ENCODE measurements at regions not wholly inside any gene's neighbourhood (a gene's known extent, or its start where the extent isn't known, plus 50 kb on each side); places are given as distances from the start of the nearest gene placed in this dataset.
A peak's percentile ranks its signal among the peaks of the same experiment; 100 is the strongest.

- H3K27ac ChIP-seq: no peak overlapping the region
- DNase-seq: no peak
- no peak for TF ChIP-seq CTCF (IDR thresholded peaks at IDR 0.05; ENCODE audit: low read depth, low read length, missing control alignments)
- no peak overlapping the region for H3K4me3 ChIP-seq (ENCODE audit: low read depth, low read length)
- in situ Hi-C loops (cut with HindIII; ENCODE audit: low pct_ligation_motif_present, low sequenced_read_pairs): no loop called here
- H3K27me3 ChIP-seq (replicated peaks): no peaks in the 10 kb centered on the region
- no peaks in the 10 kb centered on the region for H3K36me3 ChIP-seq (replicated peaks)
These were observed 1475.5 kb upstream of the TENM4 start for GRCh38 chr11:80916173-80916798.

- in situ Hi-C loops (cut with HindIII; ENCODE audit: low pct_ligation_motif_present, low sequenced_read_pairs): no loop called here
- Histone ChIP-seq H3K27ac (no peak overlapping the region), H3K27me3 (replicated peaks) (no peaks in the 10 kb centered on the region), H3K36me3 (replicated peaks) (no peaks in the 10 kb centered on the region), H3K4me3 (ENCODE audit: low read depth, low read length) (no peak overlapping the region)
- no peak for TF ChIP-seq CTCF (IDR thresholded peaks at IDR 0.05; ENCODE audit: low read depth, low read length, missing control alignments)
- DNase-seq: no peak
These were observed 1473.5 kb upstream of the TENM4 start for GRCh38 chr11:80914311-80914710.

GRCh38 chr11:80911666-80912065 is 1470.8 kb upstream of the TENM4 start:
- H3K27me3 ChIP-seq (replicated peaks): no peaks in the 10 kb centered on the region
- TF ChIP-seq CTCF (IDR thresholded peaks at IDR 0.05; ENCODE audit: low read depth, low read length, missing control alignments): no peak
- no peaks in the 10 kb centered on the region for H3K36me3 ChIP-seq (replicated peaks)
- in situ Hi-C loops (cut with HindIII; ENCODE audit: low pct_ligation_motif_present, low sequenced_read_pairs): no loop called here
- no peak overlapping the region for H3K27ac ChIP-seq
- H3K4me3 ChIP-seq (ENCODE audit: low read depth, low read length): no peak overlapping the region
- no peak for DNase-seq

- no peak for TF ChIP-seq CTCF (IDR thresholded peaks at IDR 0.05; ENCODE audit: low read depth, low read length, missing control alignments)
- Histone ChIP-seq H3K27me3 (replicated peaks) (no peaks in the 10 kb centered on the region), H3K27ac (no peak overlapping the region), H3K4me3 (ENCODE audit: low read depth, low read length) (no peak overlapping the region), H3K36me3 (replicated peaks) (no peaks in the 10 kb centered on the region)
- DNase-seq: no peak
- in situ Hi-C loops (cut with HindIII; ENCODE audit: low pct_ligation_motif_present, low sequenced_read_pairs): no loop called here
These were observed 1459.4 kb upstream of the TENM4 start for GRCh38 chr11:80900265-80900664.

GRCh38 chr11:80899381-80899780 is 1458.6 kb upstream of the TENM4 start:
- Histone ChIP-seq H3K27ac (no peak overlapping the region), H3K27me3 (replicated peaks) (no peaks in the 10 kb centered on the region), H3K4me3 (ENCODE audit: low read depth, low read length) (no peak overlapping the region), H3K36me3 (replicated peaks) (no peaks in the 10 kb centered on the region)
- DNase-seq: peak; percentile 53
- TF ChIP-seq CTCF (IDR thresholded peaks at IDR 0.05; ENCODE audit: low read depth, low read length, missing control alignments): no peak
- in situ Hi-C loops (cut with HindIII; ENCODE audit: low pct_ligation_motif_present, low sequenced_read_pairs): no loop called here

- Histone ChIP-seq H3K27me3 (replicated peaks) (no peaks in the 10 kb centered on the region), H3K4me3 (ENCODE audit: low read depth, low read length) (no peak overlapping the region), H3K36me3 (replicated peaks) (no peaks in the 10 kb centered on the region), H3K27ac (no peak overlapping the region)
- in situ Hi-C loops (cut with HindIII; ENCODE audit: low pct_ligation_motif_present, low sequenced_read_pairs): no loop called here
- TF ChIP-seq CTCF (IDR thresholded peaks at IDR 0.05; ENCODE audit: low read depth, low read length, missing control alignments): no peak
- no peak for DNase-seq
These were observed 1458.1 kb upstream of the TENM4 start for GRCh38 chr11:80898910-80899309.

Measured in brain microvascular endothelial cell (primary cell).